ENCODE measurements at regions not wholly inside any gene's neighbourhood (a gene's known extent, or its start where the extent isn't known, plus 50 kb on each side); places are given as distances from the start of the nearest gene placed in this dataset.

- TF ChIP-seq JUNB (CRISPR knock-in tag; IDR thresholded peaks at IDR 0.05; ENCODE audit: borderline replicate concordance) (no peak), ZNF782 (CRISPR knock-in tag; IDR thresholded peaks at IDR 0.05; ENCODE audit: borderline replicate concordance) (no peak), SP2 (CRISPR knock-in tag; IDR thresholded peaks at IDR 0.05) (no peak), ZBTB10 (CRISPR knock-in tag; IDR thresholded peaks at IDR 0.05; ENCODE audit: borderline replicate concordance) (no peak), HBP1 (CRISPR knock-in tag; IDR thresholded peaks at IDR 0.05; ENCODE audit: low read depth) (no peak), ZZZ3 (CRISPR knock-in tag; IDR thresholded peaks at IDR 0.05; ENCODE audit: borderline replicate concordance) (no peak), RAD21 (CRISPR knock-in tag; IDR thresholded peaks at IDR 0.05) (no peak), ZNF749 (CRISPR knock-in tag; IDR thresholded peaks at IDR 0.05; ENCODE audit: borderline replicate concordance) (no peak), ZBED4 (CRISPR knock-in tag; IDR thresholded peaks at IDR 0.05; ENCODE audit: borderline replicate concordance) (no peak), SNAPC5 (CRISPR knock-in tag; IDR thresholded peaks at IDR 0.05; ENCODE audit: borderline replicate concordance) (no peak), SP5 (CRISPR knock-in tag; IDR thresholded peaks at IDR 0.05; ENCODE audit: borderline replicate concordance, low read depth) (0 out of 2 replicates have a peak, but pooled peaks have one; percentile 25), ZNF883 (CRISPR knock-in tag; IDR thresholded peaks at IDR 0.05; ENCODE audit: not compliant biosample characterization) (no peak), STAT5B (CRISPR knock-in tag; IDR thresholded peaks at IDR 0.05) (no peak), HNRNPK (IDR thresholded peaks at IDR 0.05; ENCODE audit: low read depth, low read length, poor library complexity, severe bottlenecking) (no peak), STAT6 (CRISPR knock-in tag; IDR thresholded peaks at IDR 0.05; ENCODE audit: borderline replicate concordance) (no peak), FOXO1 (CRISPR knock-in tag; IDR thresholded peaks at IDR 0.05) (no peak; the same call in 1 of the 2 replicates), ZNF367 (CRISPR knock-in tag; IDR thresholded peaks at IDR 0.05; ENCODE audit: borderline replicate concordance) (no peak), ZNF552 (CRISPR knock-in tag; IDR thresholded peaks at IDR 0.05; ENCODE audit: borderline replicate concordance) (0 out of 2 replicates have a peak, but pooled peaks have one; percentile 61), MEF2D (CRISPR knock-in tag; IDR thresholded peaks at IDR 0.05) (peak; percentile 81; the same call in 1 of the 2 replicates)
Observed at GRCh38 chr1:56413671-56414199, 165.6 kb downstream of the PLPP3 start (continued).
